ENCODE measurements at regions not wholly inside any gene's neighbourhood (a gene's known extent, or its start where the extent isn't known, plus 50 kb on each side); places are given as distances from the start of the nearest gene placed in this dataset.
"Not testable (repeated sequence)": the region's sequence is repeated elsewhere in the genome, so short reads cannot be mapped to it uniquely, and the experiment has no call there.

- H3K36me3 ChIP-seq (ENCODE audit: insufficient read depth, low read length) = no peaks in the 10 kb centered on the region; the same call in 1 of the 2 replicates
- H3K27me3 ChIP-seq (ENCODE audit: insufficient read depth, low read length, poor library complexity) = no peaks in the 10 kb centered on the region
- H3K4me2 ChIP-seq (ENCODE audit: insufficient read depth, low read length) = peak overlapping the region; percentile 61
- peaks cover 90% of the 10 kb centered on the region for H3K4me1 ChIP-seq (ENCODE audit: insufficient read depth, low read length)
- H3K27ac ChIP-seq (ENCODE audit: low read length) = peak overlapping the region; percentile 98
- peak overlapping the region; percentile 68 for H3K9ac ChIP-seq (ENCODE audit: low read depth, low read length)
- peaks cover 87% of the 10 kb centered on the region for H3K79me2 ChIP-seq (ENCODE audit: insufficient read depth, low read length)
- no peaks in the 10 kb centered on the region for H3K9me3 ChIP-seq (ENCODE audit: insufficient read depth, low read length, severe bottlenecking)
- no peak for TF ChIP-seq CTCF (IDR thresholded peaks at IDR 0.05; ENCODE audit: borderline replicate concordance, extremely low read depth, low read length, poor library complexity, severe bottlenecking)
- no peak for TF ChIP-seq EZH2 (IDR thresholded peaks at IDR 0.05; ENCODE audit: borderline replicate concordance, low read depth, low read length, severe bottlenecking)
- H3K4me3 ChIP-seq (ENCODE audit: low read depth in 1 of 2, low read length in 2 of 2) = peak overlapping the region in 1 of 2 experiments; percentile 54; a peak in 2 of 4 replicates
- no peak overlapping the region for H2AFZ ChIP-seq (ENCODE audit: low read depth, low read length)
- ATAC-seq (ENCODE audit: insufficient read depth, low read depth) (peak; percentile 23), DNase-seq (peak; percentile 63)
- no peaks in the 10 kb centered on the region for H4K20me1 ChIP-seq (ENCODE audit: insufficient read depth, low read length)
Observed at GRCh38 chr1:199029401-199029800, 390.6 kb downstream of the PTPRC start.

GRCh38 chr1:199029855-199030254 is 391.0 kb downstream of the PTPRC start:
- H3K4me1 ChIP-seq (ENCODE audit: insufficient read depth, low read length) = peaks cover 94% of the 10 kb centered on the region
- no peaks in the 10 kb centered on the region for H3K9me3 ChIP-seq (ENCODE audit: insufficient read depth, low read length, severe bottlenecking)
- no peak overlapping the region for H2AFZ ChIP-seq (ENCODE audit: low read depth, low read length)
- H3K36me3 ChIP-seq (ENCODE audit: insufficient read depth, low read length) = no peaks in the 10 kb centered on the region; the same call in 1 of the 2 replicates
- peak overlapping the region; percentile 98 for H3K27ac ChIP-seq (ENCODE audit: low read length)
- H3K4me3 ChIP-seq (ENCODE audit: low read depth in 1 of 2, low read length in 2 of 2) = peak overlapping the region; percentile 8 to 54; a peak in 3 of 4 replicates
- peak overlapping the region; percentile 61 for H3K4me2 ChIP-seq (ENCODE audit: insufficient read depth, low read length)
- H3K9ac ChIP-seq (ENCODE audit: low read depth, low read length) = peak overlapping the region; percentile 68
- H3K79me2 ChIP-seq (ENCODE audit: insufficient read depth, low read length) = peaks cover 92% of the 10 kb centered on the region
- H3K27me3 ChIP-seq (ENCODE audit: insufficient read depth, low read length, poor library complexity) = no peaks in the 10 kb centered on the region
- ATAC-seq (ENCODE audit: insufficient read depth, low read depth) (peak; percentile 30), DNase-seq (peak; percentile 59)
- TF ChIP-seq EZH2 (IDR thresholded peaks at IDR 0.05; ENCODE audit: borderline replicate concordance, low read depth, low read length, severe bottlenecking) = no peak
- TF ChIP-seq CTCF (IDR thresholded peaks at IDR 0.05; ENCODE audit: borderline replicate concordance, extremely low read depth, low read length, poor library complexity, severe bottlenecking) = no peak
- H4K20me1 ChIP-seq (ENCODE audit: insufficient read depth, low read length) = no peaks in the 10 kb centered on the region

GRCh38 chr1:199030541-199030940 is 391.7 kb downstream of the PTPRC start:
- peak overlapping the region; percentile 61 for H3K4me2 ChIP-seq (ENCODE audit: insufficient read depth, low read length)
- not testable (repeated sequence) for H3K36me3 ChIP-seq (ENCODE audit: insufficient read depth, low read length); H2AFZ ChIP-seq (ENCODE audit: low read depth, low read length); ATAC-seq (ENCODE audit: insufficient read depth, low read depth); H3K9me3 ChIP-seq (ENCODE audit: insufficient read depth, low read length, severe bottlenecking); H4K20me1 ChIP-seq (ENCODE audit: insufficient read depth, low read length); H3K27me3 ChIP-seq (ENCODE audit: insufficient read depth, low read length, poor library complexity)
- peaks cover 97% of the 10 kb centered on the region for H3K79me2 ChIP-seq (ENCODE audit: insufficient read depth, low read length)
- peaks cover 100% of the 10 kb centered on the region for H3K4me1 ChIP-seq (ENCODE audit: insufficient read depth, low read length)
- peak overlapping the region; percentile 8 to 54; a peak in 3 of 4 replicates for H3K4me3 ChIP-seq (ENCODE audit: low read depth in 1 of 2, low read length in 2 of 2)
- H3K27ac ChIP-seq (ENCODE audit: low read length) = peak overlapping the region; percentile 98
- DNase-seq = peak; percentile 66
- H3K9ac ChIP-seq (ENCODE audit: low read depth, low read length) = peak overlapping the region; percentile 68

- DNase-seq (peak; percentile 97), ATAC-seq (ENCODE audit: insufficient read depth, low read depth) (peak; percentile 59)
- peaks cover 97% of the 10 kb centered on the region for H3K79me2 ChIP-seq (ENCODE audit: insufficient read depth, low read length)
- H2AFZ ChIP-seq (ENCODE audit: low read depth, low read length); H3K36me3 ChIP-seq (ENCODE audit: insufficient read depth, low read length); H4K20me1 ChIP-seq (ENCODE audit: insufficient read depth, low read length); H3K9me3 ChIP-seq (ENCODE audit: insufficient read depth, low read length, severe bottlenecking); H3K4me3 ChIP-seq (ENCODE audit: low read depth in 1 of 2, low read length in 2 of 2); H3K27me3 ChIP-seq (ENCODE audit: insufficient read depth, low read length, poor library complexity): not testable (repeated sequence)
- H3K9ac ChIP-seq (ENCODE audit: low read depth, low read length) = peak overlapping the region; percentile 68
- peaks cover 100% of the 10 kb centered on the region for H3K4me1 ChIP-seq (ENCODE audit: insufficient read depth, low read length)
- H3K27ac ChIP-seq (ENCODE audit: low read length) = peak overlapping the region; percentile 98
- peak overlapping the region; percentile 61; the same call in 1 of the 2 replicates for H3K4me2 ChIP-seq (ENCODE audit: insufficient read depth, low read length)
Observed at GRCh38 chr1:199031170-199031569, 392.3 kb downstream of the PTPRC start.

- not testable (repeated sequence) for H3K27me3 ChIP-seq (ENCODE audit: insufficient read depth, low read length, poor library complexity); H4K20me1 ChIP-seq (ENCODE audit: insufficient read depth, low read length); H3K36me3 ChIP-seq (ENCODE audit: insufficient read depth, low read length); H3K9me3 ChIP-seq (ENCODE audit: insufficient read depth, low read length, severe bottlenecking); H2AFZ ChIP-seq (ENCODE audit: low read depth, low read length); H3K4me3 ChIP-seq (ENCODE audit: low read depth in 1 of 2, low read length in 2 of 2)
- Histone ChIP-seq H3K9ac (ENCODE audit: low read depth, low read length) (peak overlapping the region; percentile 68), H3K4me1 (ENCODE audit: insufficient read depth, low read length) (peaks cover 99% of the 10 kb centered on the region), H3K79me2 (ENCODE audit: insufficient read depth, low read length) (peaks cover 98% of the 10 kb centered on the region), H3K27ac (ENCODE audit: low read length) (peak overlapping the region; percentile 98), H3K4me2 (ENCODE audit: insufficient read depth, low read length) (peak overlapping the region; percentile 51)
- DNase-seq = peak; percentile 73
- peak; percentile 37 for ATAC-seq (ENCODE audit: insufficient read depth, low read depth)
Observed at GRCh38 chr1:199032479-199032878, 393.6 kb downstream of the PTPRC start.

Measured in DND-41 (cell line).